ENCODE measurements at regions not wholly inside any gene's neighbourhood (a gene's known extent, or its start where the extent isn't known, plus 50 kb on each side); places are given as distances from the start of the nearest gene placed in this dataset.

GRCh38 chr18:78664848-78665247, 314.8 kb upstream of the SALL3 start:
- DNase-seq (ENCODE audit: low read depth) = no peak
- no peak for TF ChIP-seq CTCF (IDR thresholded peaks at IDR 0.05; ENCODE audit: low read length, missing control alignments)
- no peak overlapping the region for H3K4me3 ChIP-seq (replicated peaks; ENCODE audit: low read depth, low read length)

GRCh38 chr18:78665644-78666043, 314.0 kb upstream of the SALL3 start:
- TF ChIP-seq CTCF (IDR thresholded peaks at IDR 0.05; ENCODE audit: low read length, missing control alignments) = no peak
- no peak for DNase-seq (ENCODE audit: low read depth)
- H3K4me3 ChIP-seq (replicated peaks; ENCODE audit: low read depth, low read length) = no peak overlapping the region

- TF ChIP-seq CTCF (IDR thresholded peaks at IDR 0.05; ENCODE audit: low read length, missing control alignments) = no peak
Observed at GRCh38 chr18:78666666-78667335, 312.8 kb upstream of the SALL3 start.

GRCh38 chr18:78670778-78671391, 308.7 kb upstream of the SALL3 start:
- TF ChIP-seq CTCF (IDR thresholded peaks at IDR 0.05; ENCODE audit: low read length, missing control alignments) = no peak
- DNase-seq (ENCODE audit: low read depth) = no peak
- no peak overlapping the region for H3K4me3 ChIP-seq (replicated peaks; ENCODE audit: low read depth, low read length)

More at GRCh38 chr18:78666666-78667335, 312.8 kb upstream of the SALL3 start:
- no peak for DNase-seq (ENCODE audit: low read depth)
- H3K4me3 ChIP-seq (replicated peaks; ENCODE audit: low read depth, low read length) = no peak overlapping the region

GRCh38 chr18:78671551-78671950, 308.1 kb upstream of the SALL3 start:
- no peak overlapping the region for H3K4me3 ChIP-seq (replicated peaks; ENCODE audit: low read depth, low read length)
- no peak for TF ChIP-seq CTCF (IDR thresholded peaks at IDR 0.05; ENCODE audit: low read length, missing control alignments)
- no peak for DNase-seq (ENCODE audit: low read depth)

GRCh38 chr18:78672862-78673446, 306.7 kb upstream of the SALL3 start:
- no peak for DNase-seq (ENCODE audit: low read depth)
- TF ChIP-seq CTCF (IDR thresholded peaks at IDR 0.05; ENCODE audit: low read length, missing control alignments) = no peak

More at GRCh38 chr18:78672862-78673446, 306.7 kb upstream of the SALL3 start:
- H3K4me3 ChIP-seq (replicated peaks; ENCODE audit: low read depth, low read length) = no peak overlapping the region

Measured in fibroblast of pulmonary artery (primary cell).